BE2C (cell line): ENCODE measurements at regions not wholly inside any gene's neighbourhood (a gene's known extent, or its start where the extent isn't known, plus 50 kb on each side); places are given as distances from the start of the nearest gene placed in this dataset.

Experiments
- DNase-seq: peaks from one replicate; pipeline ENCODE4 v3.0.0-alpha.2; 2020
- H3K27me3 ChIP-seq: fragments of 250-450 bp; sonication (Bioruptor Pico); 2 replicates; pipeline ENCODE4 v1.5.1; 2020; ENCODE audit warnings: mild to moderate bottlenecking
- H3K36me3 ChIP-seq: fragments of 250-450 bp; sonication (Bioruptor Pico); 2 replicates; pipeline ENCODE4 v1.5.1; 2020; ENCODE audit warnings: mild to moderate bottlenecking
- H3K4me1 ChIP-seq: fragments of 250-450 bp; sonication (Bioruptor Pico); 2 replicates; pipeline ENCODE4 v1.5.1; 2020
- H3K4me3 ChIP-seq: 2 replicates; pipeline ENCODE4 v1.5.1; 2011; ENCODE audit warnings: low read depth, low read length
- H3K9me3 ChIP-seq: fragments of 250-450 bp; sonication (Bioruptor Pico); 2 replicates; pipeline ENCODE4 v1.5.1; 2020
- TF ChIP-seq, protein P1 (sequence below): IDR thresholded peaks from 2 replicates; pipeline ENCODE4 v1.5.1; 2012; ENCODE audit warnings: mild to moderate bottlenecking, low read depth, low read length

DNA sequence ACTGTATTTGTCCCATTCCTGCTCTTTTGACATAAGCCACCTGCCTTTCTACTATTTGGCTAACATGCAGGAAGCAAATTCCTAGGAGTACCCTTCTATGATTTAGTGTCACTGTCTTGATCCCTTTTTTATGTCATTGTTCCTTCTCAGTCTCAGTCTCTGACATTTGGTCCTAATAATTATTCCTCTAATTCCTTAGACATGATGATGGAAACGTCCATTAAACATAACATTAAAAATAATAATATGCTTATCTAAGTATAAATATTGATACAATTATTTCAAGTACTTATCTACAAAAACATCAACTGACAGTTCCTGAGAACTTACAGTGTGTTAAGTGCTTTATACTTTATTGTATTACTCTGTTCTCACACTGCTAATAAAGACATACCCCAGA is 857.0 kb upstream of the LCORL start:
- TF ChIP-seq, protein P1, sequence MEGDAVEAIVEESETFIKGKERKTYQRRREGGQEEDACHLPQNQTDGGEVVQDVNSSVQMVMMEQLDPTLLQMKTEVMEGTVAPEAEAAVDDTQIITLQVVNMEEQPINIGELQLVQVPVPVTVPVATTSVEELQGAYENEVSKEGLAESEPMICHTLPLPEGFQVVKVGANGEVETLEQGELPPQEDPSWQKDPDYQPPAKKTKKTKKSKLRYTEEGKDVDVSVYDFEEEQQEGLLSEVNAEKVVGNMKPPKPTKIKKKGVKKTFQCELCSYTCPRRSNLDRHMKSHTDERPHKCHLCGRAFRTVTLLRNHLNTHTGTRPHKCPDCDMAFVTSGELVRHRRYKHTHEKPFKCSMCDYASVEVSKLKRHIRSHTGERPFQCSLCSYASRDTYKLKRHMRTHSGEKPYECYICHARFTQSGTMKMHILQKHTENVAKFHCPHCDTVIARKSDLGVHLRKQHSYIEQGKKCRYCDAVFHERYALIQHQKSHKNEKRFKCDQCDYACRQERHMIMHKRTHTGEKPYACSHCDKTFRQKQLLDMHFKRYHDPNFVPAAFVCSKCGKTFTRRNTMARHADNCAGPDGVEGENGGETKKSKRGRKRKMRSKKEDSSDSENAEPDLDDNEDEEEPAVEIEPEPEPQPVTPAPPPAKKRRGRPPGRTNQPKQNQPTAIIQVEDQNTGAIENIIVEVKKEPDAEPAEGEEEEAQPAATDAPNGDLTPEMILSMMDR = no peak
- no peaks in the 10 kb centered on the region for H3K36me3 ChIP-seq
- no peak overlapping the region for H3K4me3 ChIP-seq
- H3K4me1 ChIP-seq = no peaks in the 10 kb centered on the region; the same call in 1 of the 2 replicates
- no peak for DNase-seq
- no peaks in the 10 kb centered on the region for H3K27me3 ChIP-seq
- no peaks in the 10 kb centered on the region for H3K9me3 ChIP-seq

DNA sequence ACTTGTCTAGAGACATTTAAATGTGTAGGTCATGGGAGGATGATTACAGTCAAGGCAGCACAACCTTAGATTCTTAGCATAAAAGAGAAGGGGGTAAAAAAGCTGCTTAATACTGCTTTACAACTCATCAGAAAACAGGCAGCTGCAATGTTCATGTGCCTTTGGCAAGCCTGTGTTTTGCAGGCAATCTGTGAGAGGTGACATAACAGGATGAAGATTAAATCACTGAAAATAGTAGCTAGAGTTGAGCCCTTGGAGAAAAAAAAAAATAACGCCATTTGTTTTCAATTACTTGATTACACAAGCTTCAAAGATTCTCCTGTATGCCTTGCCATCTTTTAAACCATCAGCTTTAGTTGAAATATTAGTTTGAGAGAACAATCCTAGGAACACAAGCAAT is 847.6 kb upstream of the LCORL start:
- DNase-seq = peak; percentile 28
- Histone ChIP-seq H3K9me3 (no peaks in the 10 kb centered on the region), H3K4me3 (no peak overlapping the region)

DNA sequence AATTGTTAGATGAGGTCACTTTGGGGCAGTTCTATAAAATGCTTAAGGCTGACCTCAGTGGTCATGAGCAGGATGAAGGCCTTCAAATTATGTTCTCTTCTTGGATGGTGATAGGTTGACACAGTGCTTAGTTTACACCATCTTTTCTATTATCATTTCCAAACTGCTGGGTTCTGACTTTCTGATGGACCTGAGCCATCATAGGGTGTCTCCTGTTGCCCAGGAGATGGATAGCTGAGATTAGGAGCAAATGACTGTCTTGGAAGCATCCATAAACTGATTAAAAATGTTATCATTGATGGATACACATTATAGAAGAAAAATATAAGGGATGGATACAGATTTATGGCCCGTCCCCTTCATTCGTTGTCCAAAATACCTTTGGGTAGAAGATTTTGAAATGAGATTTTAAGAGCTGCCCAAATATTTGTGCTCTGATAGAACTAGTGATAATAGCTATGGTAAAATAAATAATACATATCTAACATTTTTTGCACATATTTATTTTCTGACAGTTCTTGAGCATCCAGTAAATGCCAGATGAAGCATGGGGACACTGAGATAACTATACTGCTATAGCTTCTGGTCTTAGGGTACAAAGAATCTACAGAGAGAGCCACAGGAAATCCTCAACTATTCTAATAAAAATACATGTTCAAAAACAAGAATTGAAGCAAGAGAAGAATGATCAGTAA is 839.4 kb upstream of the LCORL start:
- Histone ChIP-seq H3K9me3 (no peaks in the 10 kb centered on the region), H3K27me3 (no peaks in the 10 kb centered on the region), H3K36me3 (no peaks in the 10 kb centered on the region), H3K4me1 (no peaks in the 10 kb centered on the region; the same call in 1 of the 2 replicates), H3K4me3 (no peak overlapping the region)
- no peak for DNase-seq
- TF ChIP-seq, protein P1 = no peak

More for the DNA sequence above, 847.6 kb upstream of the LCORL start:
- peaks cover 9% of the 10 kb centered on the region for H3K4me1 ChIP-seq
- TF ChIP-seq, protein P1 = no peak
- H3K36me3 ChIP-seq = no peaks in the 10 kb centered on the region
- H3K27me3 ChIP-seq = no peaks in the 10 kb centered on the region

DNA sequence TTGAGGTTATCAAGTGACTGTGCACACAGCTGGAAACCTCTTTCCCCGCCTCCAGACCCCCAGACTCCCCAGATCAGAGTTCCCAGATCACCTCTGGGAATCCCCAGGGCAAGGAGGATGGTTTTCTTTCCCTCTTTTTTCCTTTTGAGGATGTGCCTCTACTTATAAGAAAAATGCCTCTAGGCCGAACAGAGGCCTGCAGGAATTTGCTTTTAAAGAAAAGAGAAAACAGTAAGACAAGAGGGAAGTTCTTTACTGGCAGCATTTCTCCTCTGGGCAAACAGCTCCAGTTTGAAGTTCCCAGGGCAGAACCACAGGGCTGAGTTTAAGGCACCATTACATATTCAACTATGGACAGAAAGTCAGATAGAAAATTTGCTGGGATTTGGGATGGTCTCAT is 837.9 kb upstream of the LCORL start:
- DNase-seq = no peak
- Histone ChIP-seq H3K4me1 (no peaks in the 10 kb centered on the region; the same call in 1 of the 2 replicates), H3K27me3 (no peaks in the 10 kb centered on the region), H3K36me3 (no peaks in the 10 kb centered on the region), H3K4me3 (no peak overlapping the region), H3K9me3 (no peaks in the 10 kb centered on the region)
- TF ChIP-seq, protein P1 = no peak

DNA sequence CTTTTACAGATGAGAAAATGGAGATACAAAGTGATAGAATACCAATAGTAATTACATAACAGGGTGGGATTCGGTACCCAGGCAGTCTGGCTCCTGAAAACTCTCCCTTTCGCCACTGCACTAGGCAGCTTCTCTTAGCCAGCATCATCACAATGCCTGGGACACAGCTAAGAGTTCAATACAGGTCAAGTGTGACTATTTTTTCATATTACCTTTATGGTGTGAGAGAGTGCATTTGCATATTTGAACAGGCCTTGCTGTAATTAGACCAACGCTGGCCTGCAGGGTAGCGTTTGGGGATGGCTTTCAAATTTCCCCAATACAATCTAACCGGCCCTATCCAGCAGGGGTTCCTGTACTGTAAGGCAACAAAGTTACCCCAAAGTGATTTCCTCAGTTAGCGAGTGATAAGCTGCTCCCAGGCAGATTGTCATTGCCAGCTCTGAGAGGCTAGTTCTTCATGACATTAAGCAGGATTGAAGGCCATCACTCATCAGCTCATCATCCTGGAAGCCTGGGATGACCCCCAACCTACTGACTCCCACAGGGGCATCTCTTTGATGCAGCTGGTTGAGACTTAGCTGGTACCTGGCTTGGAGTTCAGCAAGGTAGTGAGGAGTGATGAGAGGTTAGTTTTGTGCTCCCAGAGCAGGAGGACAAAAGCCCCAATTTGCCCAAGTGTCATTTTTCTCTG is 836.8 kb upstream of the LCORL start:
- Histone ChIP-seq H3K4me1 (no peaks in the 10 kb centered on the region; the same call in 1 of the 2 replicates), H3K36me3 (no peaks in the 10 kb centered on the region), H3K4me3 (no peak overlapping the region), H3K27me3 (no peaks in the 10 kb centered on the region), H3K9me3 (no peaks in the 10 kb centered on the region)
- TF ChIP-seq, protein P1 = no peak
- no peak for DNase-seq

DNA sequence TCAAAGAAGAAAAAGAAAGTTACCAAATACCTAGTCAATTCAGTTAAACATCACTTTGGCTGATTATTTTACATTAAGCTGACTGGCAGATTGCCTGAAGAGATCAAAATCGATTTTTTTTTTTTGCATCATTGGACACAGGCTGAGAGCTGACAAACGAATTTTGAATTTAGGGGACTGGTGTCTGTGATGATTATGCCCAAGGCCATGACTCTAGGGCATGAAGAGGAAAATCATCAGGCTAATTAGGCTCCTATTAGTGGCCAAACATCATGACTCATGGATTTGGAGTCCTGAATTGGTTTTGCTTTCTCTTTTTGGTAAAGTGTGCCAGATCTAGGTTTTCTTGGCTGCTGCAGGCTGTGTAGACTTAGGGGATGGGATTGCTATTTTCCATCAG is 829.3 kb upstream of the LCORL start:
- peak; percentile 72 for DNase-seq
- Histone ChIP-seq H3K4me3 (no peak overlapping the region), H3K36me3 (no peaks in the 10 kb centered on the region), H3K9me3 (no peaks in the 10 kb centered on the region), H3K4me1 (peaks cover 20% of the 10 kb centered on the region; the same call in 1 of the 2 replicates), H3K27me3 (no peaks in the 10 kb centered on the region)
- TF ChIP-seq, protein P1 = no peak
